ENCODE measurements at regions not wholly inside any gene's neighbourhood (a gene's known extent, or its start where the extent isn't known, plus 50 kb on each side); places are given as distances from the start of the nearest gene placed in this dataset.

- TF ChIP-seq, protein P1, sequence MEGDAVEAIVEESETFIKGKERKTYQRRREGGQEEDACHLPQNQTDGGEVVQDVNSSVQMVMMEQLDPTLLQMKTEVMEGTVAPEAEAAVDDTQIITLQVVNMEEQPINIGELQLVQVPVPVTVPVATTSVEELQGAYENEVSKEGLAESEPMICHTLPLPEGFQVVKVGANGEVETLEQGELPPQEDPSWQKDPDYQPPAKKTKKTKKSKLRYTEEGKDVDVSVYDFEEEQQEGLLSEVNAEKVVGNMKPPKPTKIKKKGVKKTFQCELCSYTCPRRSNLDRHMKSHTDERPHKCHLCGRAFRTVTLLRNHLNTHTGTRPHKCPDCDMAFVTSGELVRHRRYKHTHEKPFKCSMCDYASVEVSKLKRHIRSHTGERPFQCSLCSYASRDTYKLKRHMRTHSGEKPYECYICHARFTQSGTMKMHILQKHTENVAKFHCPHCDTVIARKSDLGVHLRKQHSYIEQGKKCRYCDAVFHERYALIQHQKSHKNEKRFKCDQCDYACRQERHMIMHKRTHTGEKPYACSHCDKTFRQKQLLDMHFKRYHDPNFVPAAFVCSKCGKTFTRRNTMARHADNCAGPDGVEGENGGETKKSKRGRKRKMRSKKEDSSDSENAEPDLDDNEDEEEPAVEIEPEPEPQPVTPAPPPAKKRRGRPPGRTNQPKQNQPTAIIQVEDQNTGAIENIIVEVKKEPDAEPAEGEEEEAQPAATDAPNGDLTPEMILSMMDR (IDR thresholded peaks at IDR 0.05; ENCODE audit: insufficient read depth, low read length), result no peak
- TF ChIP-seq POLR2AphosphoS5 (IDR thresholded peaks at IDR 0.05; ENCODE audit: low read depth) (no peak), REST (IDR thresholded peaks at IDR 0.05; ENCODE audit: insufficient replicate concordance, low read depth) (no peak), GABPA (IDR thresholded peaks at IDR 0.05; ENCODE audit: low read depth) (no peak), SPI1 (IDR thresholded peaks at IDR 0.05; ENCODE audit: borderline replicate concordance, low read depth) (no peak)
These were observed 1358.5 kb upstream of the NXPH2 start for GRCh38 chr2:140138736-140139135.
